Neural progenitor cell (in vitro differentiated cells): ENCODE measurements at regions not wholly inside any gene's neighbourhood (a gene's known extent, or its start where the extent isn't known, plus 50 kb on each side); places are given as distances from the start of the nearest gene placed in this dataset.
"Not testable (repeated sequence)": the region's sequence is repeated elsewhere in the genome, so short reads cannot be mapped to it uniquely, and the experiment has no call there.

Experiments
- DNase-seq: peaks from one replicate; pipeline ENCODE4 v3.0.0-alpha.2; 2016; ENCODE audit warnings: low spot score
- H2AFZ ChIP-seq: fragments of 200-600 bp; sonication (generic); replicated peaks from 2 replicates; pipeline ENCODE4 v1.6.1; 2016; ENCODE audit warnings: antibody characterized with exemption
- H3F3A ChIP-seq: fragments of 200-600 bp; sonication (generic); 2 replicates; pipeline ENCODE4 v1.6.1; 2016; ENCODE audit warnings: antibody characterized with exemption, low read depth
- H3K27ac ChIP-seq: fragments of 200-600 bp; sonication (generic); 2 replicates; pipeline ENCODE4 v1.5.1; 2016; ENCODE audit warnings: mild to moderate bottlenecking
- H3K27me3 ChIP-seq: fragments of 200-600 bp; sonication (generic); 2 replicates; pipeline ENCODE4 v1.6.1; 2016; ENCODE audit warnings: mild to moderate bottlenecking, moderate library complexity
- H3K36me3 ChIP-seq: fragments of 200-600 bp; sonication (generic); 2 replicates; pipeline ENCODE4 v1.5.1; 2016
- H3K4me1 ChIP-seq: fragments of 200-600 bp; sonication (generic); 2 replicates; pipeline ENCODE4 v1.6.1; 2016; ENCODE audit warnings: mixed run types
- H3K4me2 ChIP-seq: fragments of 200-600 bp; sonication (generic); 2 replicates; pipeline ENCODE4 v1.6.1; 2016
- H3K4me3 ChIP-seq: fragments of 200-600 bp; sonication (generic); 2 replicates; pipeline ENCODE4 v1.5.1; 2016
- H3K79me2 ChIP-seq: fragments of 200-600 bp; sonication (generic); 2 replicates; pipeline ENCODE4 v1.6.1; 2016; ENCODE audit warnings: low read depth
- H3K9ac ChIP-seq: fragments of 200-600 bp; sonication (generic); 2 replicates; pipeline ENCODE4 v1.6.1; 2016
- H3K9me3 ChIP-seq: fragments of 200-600 bp; sonication (generic); 2 replicates; pipeline ENCODE4 v1.5.1; 2016; ENCODE audit warnings: low read depth
- H4K20me1 ChIP-seq: fragments of 200-600 bp; sonication (generic); 2 replicates; pipeline ENCODE4 v1.6.1; 2016; ENCODE audit warnings: low read depth
- H3K27ac Mint-ChIP-seq: 3 replicates; pipeline ENCODE4 v1.8.0; 2021; ENCODE audit warnings: mixed read lengths
- H3K27me3 Mint-ChIP-seq: 2 replicates; pipeline ENCODE4 v1.8.0; 2022; ENCODE audit warnings: low read depth, mild to moderate bottlenecking, inconsistent platforms, moderate library complexity, mixed read lengths; ENCODE audit not compliant: insufficient read depth
- H3K36me3 Mint-ChIP-seq: 3 replicates; pipeline ENCODE4 v1.8.0; 2021; ENCODE audit warnings: mixed read lengths
- H3K4me1 Mint-ChIP-seq: 3 replicates; pipeline ENCODE4 v1.8.0; 2021; ENCODE audit warnings: mixed read lengths
- H3K4me3 Mint-ChIP-seq: 3 replicates; pipeline ENCODE4 v1.8.0; 2021; ENCODE audit warnings: mild to moderate bottlenecking, moderate library complexity, mixed read lengths
- H3K9me3 Mint-ChIP-seq: 3 replicates; pipeline ENCODE4 v1.8.0; 2020; ENCODE audit warnings: mixed read lengths
- EZH2 ChIP-seq: fragments of 200-600 bp; sonication (generic); IDR thresholded peaks from 2 replicates; pipeline ENCODE4 v1.6.1; 2017; ENCODE audit warnings: antibody characterized with exemption, mild to moderate bottlenecking, moderate library complexity
- EZH2phosphoT487 ChIP-seq: fragments of 200-600 bp; sonication (generic); IDR thresholded peaks from 2 replicates; pipeline ENCODE4 v1.6.1; 2017; ENCODE audit warnings: antibody characterized with exemption
- TF ChIP-seq, protein P1 (sequence below): fragments of 200-600 bp; sonication (generic); IDR thresholded peaks from 2 replicates; pipeline ENCODE4 v1.5.1; 2017; ENCODE audit warnings: antibody characterized with exemption, mild to moderate bottlenecking

DNA sequence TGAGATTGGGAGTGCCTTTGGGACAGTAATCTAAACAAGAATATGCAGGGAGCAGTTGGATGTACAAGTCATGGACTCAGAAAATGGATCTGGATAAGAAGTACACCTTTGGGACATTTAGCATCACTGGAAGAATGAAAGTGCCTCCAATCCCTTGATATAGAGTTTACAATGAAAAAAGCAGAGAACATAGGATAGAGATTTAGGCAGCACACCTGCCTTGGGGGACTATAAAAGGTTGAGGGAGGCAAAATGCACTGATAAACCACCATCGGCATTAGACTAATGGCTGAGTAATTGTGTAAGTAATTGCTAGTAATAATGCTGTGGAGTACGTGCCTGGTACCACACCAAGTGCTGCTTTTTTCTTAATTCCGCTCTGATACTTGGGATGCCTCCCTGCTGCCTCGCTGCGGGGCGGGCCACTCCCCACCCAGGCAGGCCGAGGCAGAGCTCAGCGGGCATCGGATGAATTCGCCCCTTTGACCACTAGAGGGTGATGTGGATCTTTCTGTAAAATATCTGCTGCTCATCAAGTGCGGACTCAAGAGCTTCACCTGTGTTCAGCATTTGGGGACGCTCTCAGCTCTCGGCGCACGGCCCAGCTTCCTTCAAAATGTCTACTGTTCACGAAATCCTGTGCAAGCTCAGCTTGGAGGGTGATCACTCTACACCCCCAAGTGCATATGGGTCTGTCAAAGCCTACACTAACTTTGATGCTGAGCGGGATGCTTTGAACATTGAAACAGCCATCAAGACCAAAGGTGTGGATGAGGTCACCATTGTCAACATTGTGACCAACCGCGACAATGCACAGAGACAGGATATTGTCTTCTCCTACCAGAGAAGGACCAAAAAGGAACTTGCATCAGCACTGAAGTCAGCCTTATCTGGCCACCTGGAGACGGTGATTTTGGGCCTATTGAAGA is 99.9 kb downstream of the ANKRD18B start:
- Mint-ChIP-seq H3K4me3 (no peak overlapping the region), H3K27me3 (peaks cover 5% of the 10 kb centered on the region), H3K9me3 (no peaks in the 10 kb centered on the region), H3K36me3 (no peaks in the 10 kb centered on the region), H3K27ac (no peak overlapping the region), H3K4me1 (no peaks in the 10 kb centered on the region)
- Histone ChIP-seq H3K9ac (no peak overlapping the region), H3K4me3 (no peak overlapping the region), H3K4me2 (no peak overlapping the region), H3F3A (no peaks in the 10 kb centered on the region), H4K20me1 (no peaks in the 10 kb centered on the region), H3K4me1 (no peaks in the 10 kb centered on the region), H3K27me3 (no peaks in the 10 kb centered on the region), H3K79me2 (no peaks in the 10 kb centered on the region), H3K36me3 (no peaks in the 10 kb centered on the region), H3K9me3 (no peaks in the 10 kb centered on the region), H3K27ac (no peak overlapping the region), H2AFZ (no peak overlapping the region)
- DNase-seq = peak; percentile 83
- no peak for TF ChIP-seq EZH2
- no peak for TF ChIP-seq EZH2phosphoT487
- TF ChIP-seq, protein P1, sequence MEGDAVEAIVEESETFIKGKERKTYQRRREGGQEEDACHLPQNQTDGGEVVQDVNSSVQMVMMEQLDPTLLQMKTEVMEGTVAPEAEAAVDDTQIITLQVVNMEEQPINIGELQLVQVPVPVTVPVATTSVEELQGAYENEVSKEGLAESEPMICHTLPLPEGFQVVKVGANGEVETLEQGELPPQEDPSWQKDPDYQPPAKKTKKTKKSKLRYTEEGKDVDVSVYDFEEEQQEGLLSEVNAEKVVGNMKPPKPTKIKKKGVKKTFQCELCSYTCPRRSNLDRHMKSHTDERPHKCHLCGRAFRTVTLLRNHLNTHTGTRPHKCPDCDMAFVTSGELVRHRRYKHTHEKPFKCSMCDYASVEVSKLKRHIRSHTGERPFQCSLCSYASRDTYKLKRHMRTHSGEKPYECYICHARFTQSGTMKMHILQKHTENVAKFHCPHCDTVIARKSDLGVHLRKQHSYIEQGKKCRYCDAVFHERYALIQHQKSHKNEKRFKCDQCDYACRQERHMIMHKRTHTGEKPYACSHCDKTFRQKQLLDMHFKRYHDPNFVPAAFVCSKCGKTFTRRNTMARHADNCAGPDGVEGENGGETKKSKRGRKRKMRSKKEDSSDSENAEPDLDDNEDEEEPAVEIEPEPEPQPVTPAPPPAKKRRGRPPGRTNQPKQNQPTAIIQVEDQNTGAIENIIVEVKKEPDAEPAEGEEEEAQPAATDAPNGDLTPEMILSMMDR = peak; percentile 88

DNA sequence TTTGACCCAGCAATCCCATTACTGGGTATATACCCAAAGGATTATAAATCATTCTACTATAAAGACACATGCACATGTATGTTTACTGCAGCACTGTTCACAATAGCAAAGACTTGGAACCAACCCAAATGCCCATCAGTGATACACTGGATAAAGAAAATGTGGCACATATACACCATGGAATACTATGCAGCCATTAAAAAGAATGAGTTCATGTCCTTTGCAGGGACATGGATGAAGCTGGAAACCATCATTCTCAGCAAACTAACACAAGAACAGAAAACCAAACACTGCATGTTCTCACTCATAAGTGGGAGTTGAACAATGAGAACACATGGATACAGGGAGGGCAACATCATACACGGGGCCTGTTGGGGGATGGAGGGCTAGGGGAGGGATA is 104.3 kb downstream of the ANKRD18B start:
- not testable (repeated sequence) for H3K4me1 Mint-ChIP-seq, H3K4me3 Mint-ChIP-seq, H3K79me2 ChIP-seq, H3K36me3 ChIP-seq, H3K27ac Mint-ChIP-seq, H4K20me1 ChIP-seq, H3K9ac ChIP-seq, H3K4me3 ChIP-seq, H3F3A ChIP-seq, DNase-seq, H3K4me2 ChIP-seq, H3K27ac ChIP-seq, H3K27me3 Mint-ChIP-seq, H3K27me3 ChIP-seq, H3K9me3 Mint-ChIP-seq, H2AFZ ChIP-seq, H3K4me1 ChIP-seq, H3K36me3 Mint-ChIP-seq, H3K9me3 ChIP-seq

DNA sequence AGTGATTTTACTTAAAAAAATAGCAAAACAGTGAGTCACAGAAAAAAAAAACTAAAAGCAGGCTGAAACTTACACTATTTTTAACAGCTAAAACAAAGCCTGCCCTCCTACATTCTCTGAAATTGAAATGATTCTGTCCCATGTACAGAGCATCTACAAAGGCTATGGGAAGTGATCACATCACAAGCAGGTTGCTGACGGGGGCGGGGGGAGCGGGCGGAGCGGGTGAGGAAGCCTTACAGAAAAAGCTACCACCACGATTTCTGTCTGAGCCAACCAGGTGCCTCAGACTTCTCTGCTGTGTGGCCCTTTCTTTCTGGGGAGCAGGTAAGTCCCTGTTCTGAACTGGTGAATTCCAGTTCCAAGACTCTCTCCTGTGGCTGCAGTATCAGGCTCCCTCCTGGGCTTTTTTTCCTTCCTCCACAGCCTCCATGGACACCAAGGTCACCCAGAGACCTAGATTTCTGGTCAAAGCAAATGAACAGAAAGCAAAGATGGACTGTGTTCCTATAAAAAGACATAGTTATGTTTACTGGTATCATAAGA is 104.9 kb downstream of the ANKRD18B start:
- Mint-ChIP-seq H3K36me3 (no peaks in the 10 kb centered on the region), H3K4me3 (no peak overlapping the region), H3K27me3 (peaks cover 5% of the 10 kb centered on the region), H3K4me1 (no peaks in the 10 kb centered on the region), H3K9me3 (no peaks in the 10 kb centered on the region), H3K27ac (no peak overlapping the region)
- Histone ChIP-seq H3K9ac (no peak overlapping the region), H3K4me3 (no peak overlapping the region), H3K9me3 (no peaks in the 10 kb centered on the region), H3K27ac (no peak overlapping the region), H4K20me1 (no peaks in the 10 kb centered on the region), H3K27me3 (peaks cover 6% of the 10 kb centered on the region), H3K4me2 (no peak overlapping the region), H3K79me2 (no peaks in the 10 kb centered on the region), H3K36me3 (no peaks in the 10 kb centered on the region), H3K4me1 (no peaks in the 10 kb centered on the region), H3F3A (no peaks in the 10 kb centered on the region), H2AFZ (no peak overlapping the region)
- DNase-seq = no peak
- TF ChIP-seq EZH2 (no peak), EZH2phosphoT487 (no peak)
- TF ChIP-seq, protein P1 = no peak

DNA sequence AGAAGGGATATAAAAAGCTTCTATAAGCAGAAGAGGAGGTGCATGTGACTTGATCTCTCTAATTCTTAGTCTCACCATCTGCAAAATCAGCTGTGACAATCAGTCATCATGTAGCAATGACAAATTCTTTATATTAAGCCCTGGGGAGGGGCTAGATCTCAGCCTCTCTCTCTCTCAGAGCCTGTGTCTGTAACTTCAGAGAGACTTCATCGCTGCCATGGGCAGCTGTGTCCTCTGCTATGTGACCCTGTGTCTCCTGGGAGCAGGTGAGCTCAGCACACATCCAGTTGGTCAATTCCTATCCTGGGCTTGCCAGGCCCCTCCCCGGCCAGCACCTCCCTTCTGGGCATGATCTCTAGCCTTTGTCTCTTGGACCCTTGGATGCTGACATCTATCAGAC is 109.6 kb downstream of the ANKRD18B start:
- Histone ChIP-seq H3K27me3 (peaks cover 52% of the 10 kb centered on the region), H3K79me2 (no peaks in the 10 kb centered on the region), H4K20me1 (no peaks in the 10 kb centered on the region), H3K4me3 (no peak overlapping the region), H3K9ac (no peak overlapping the region), H2AFZ (peak overlapping the region; percentile 28), H3K27ac (no peak overlapping the region), H3K36me3 (no peaks in the 10 kb centered on the region), H3F3A (no peaks in the 10 kb centered on the region), H3K4me1 (peaks cover 10% of the 10 kb centered on the region), H3K9me3 (no peaks in the 10 kb centered on the region), H3K4me2 (no peak overlapping the region)
- Mint-ChIP-seq H3K36me3 (no peaks in the 10 kb centered on the region), H3K9me3 (no peaks in the 10 kb centered on the region), H3K27ac (no peak overlapping the region), H3K4me3 (no peak overlapping the region), H3K4me1 (peaks cover 7% of the 10 kb centered on the region), H3K27me3 (no peaks in the 10 kb centered on the region)
- no peak for DNase-seq
- TF ChIP-seq EZH2 = no peak
- no peak for TF ChIP-seq EZH2phosphoT487
- TF ChIP-seq, protein P1 = no peak
